H9 (cell line): ENCODE measurements at regions not wholly inside any gene's neighbourhood (a gene's known extent, or its start where the extent isn't known, plus 50 kb on each side); places are given as distances from the start of the nearest gene placed in this dataset.

Source experiments
- DNase-seq: peaks from one replicate; pipeline ENCODE4 v3.0.0-alpha.2; 2017
- H2AFZ ChIP-seq: one replicate; pipeline ENCODE4 v1.6.1; 2013; ENCODE audit warnings: mild to moderate bottlenecking, low read length, control low read depth, moderate library complexity
- H2AK5ac ChIP-seq: 2 replicates; pipeline ENCODE4 v1.6.1; 2013; ENCODE audit warnings: low read length, control low read depth, mixed read lengths; ENCODE audit not compliant: insufficient read length
- H2BK120ac ChIP-seq: one replicate; pipeline ENCODE4 v1.6.1; 2013; ENCODE audit warnings: low read depth, mild to moderate bottlenecking, low read length, control low read depth, inconsistent platforms; ENCODE audit not compliant: poor library complexity, severe bottlenecking
- H2BK12ac ChIP-seq: 2 replicates; pipeline ENCODE4 v1.6.1; 2013; ENCODE audit warnings: low read length, control low read depth, mixed read lengths, low read depth; ENCODE audit not compliant: insufficient read length
- H2BK15ac ChIP-seq: 2 replicates; pipeline ENCODE4 v1.6.1; 2013; ENCODE audit warnings: low read depth, low read length, control low read depth
- H2BK20ac ChIP-seq: one replicate; pipeline ENCODE4 v1.6.1; 2013; ENCODE audit warnings: low read depth, mild to moderate bottlenecking, low read length, control low read depth, inconsistent platforms; ENCODE audit not compliant: poor library complexity, severe bottlenecking
- H2BK5ac ChIP-seq: 2 replicates; pipeline ENCODE4 v1.6.1; 2013; ENCODE audit warnings: low read length, control low read depth, mixed read lengths; ENCODE audit not compliant: insufficient read length
- H3K14ac ChIP-seq: 2 replicates; pipeline ENCODE4 v1.6.1; 2013; ENCODE audit warnings: low read length, control low read depth; ENCODE audit not compliant: insufficient read depth
- H3K18ac ChIP-seq: 2 replicates; pipeline ENCODE4 v1.6.1; 2013; ENCODE audit warnings: low read depth, mild to moderate bottlenecking, mixed read lengths, low read length, control low read depth; ENCODE audit not compliant: insufficient read length
- H3K23ac ChIP-seq: 2 replicates; pipeline ENCODE4 v1.6.1; 2013; ENCODE audit warnings: low read length, control low read depth, mixed read lengths, low read depth; ENCODE audit not compliant: insufficient read length
- H3K23me2 ChIP-seq: 2 replicates; pipeline ENCODE4 v1.6.1; 2013; ENCODE audit warnings: low read depth, mild to moderate bottlenecking, mixed read lengths, low read length, control low read depth; ENCODE audit not compliant: insufficient read length, poor library complexity, severe bottlenecking
- H3K27ac ChIP-seq: 2 replicates; pipeline ENCODE4 v1.5.1; 2013; ENCODE audit warnings: low read length, control low read depth, mixed read lengths, low read depth; ENCODE audit not compliant: insufficient read length
- H3K27me3 ChIP-seq: 2 replicates; pipeline ENCODE4 v1.6.1; 2013; ENCODE audit warnings: low read length, control low read depth, inconsistent platforms; ENCODE audit not compliant: insufficient read depth
- H3K4ac ChIP-seq: 2 replicates; pipeline ENCODE4 v1.6.1; 2013; ENCODE audit warnings: low read depth, mild to moderate bottlenecking, control low read depth, inconsistent platforms, low read length, moderate library complexity
- H3K4me1 ChIP-seq: 2 replicates; pipeline ENCODE4 v1.6.1; 2013; ENCODE audit warnings: low read length, control low read depth, inconsistent platforms; ENCODE audit not compliant: insufficient read depth
- H3K4me2 ChIP-seq: 2 replicates; pipeline ENCODE4 v1.6.1; 2013; ENCODE audit warnings: low read length, control low read depth, mixed read lengths; ENCODE audit not compliant: insufficient read length, insufficient read depth
- H3K56ac ChIP-seq: 2 replicates; pipeline ENCODE4 v1.6.1; 2013; ENCODE audit warnings: low read depth, mild to moderate bottlenecking, mixed read lengths, low read length, control low read depth; ENCODE audit not compliant: insufficient read length
- H3K79me1 ChIP-seq: 2 replicates; pipeline ENCODE4 v1.6.1; 2013; ENCODE audit warnings: low read depth, mild to moderate bottlenecking, moderate library complexity, low read length, control low read depth, inconsistent platforms; ENCODE audit not compliant: insufficient read depth, poor library complexity, severe bottlenecking
- H3K79me2 ChIP-seq: 2 replicates; pipeline ENCODE4 v1.6.1; 2013; ENCODE audit warnings: low read length, control low read depth, inconsistent platforms; ENCODE audit not compliant: insufficient read depth
- H3K9ac ChIP-seq: 2 replicates; pipeline ENCODE4 v1.6.1; 2013; ENCODE audit warnings: low read length, control low read depth, mixed read lengths; ENCODE audit not compliant: insufficient read length; ENCODE audit errors: extremely low read depth
- H3K9me3 ChIP-seq: one replicate; pipeline ENCODE4 v1.6.1; 2013; ENCODE audit warnings: low read depth, low read length, inconsistent platforms; ENCODE audit not compliant: control insufficient read depth
- H3T11ph ChIP-seq: one replicate; pipeline ENCODE4 v1.6.1; 2013; ENCODE audit warnings: mild to moderate bottlenecking, low read length, control low read depth, inconsistent platforms
- H4K20me1 ChIP-seq: one replicate; pipeline ENCODE4 v1.6.1; 2013; ENCODE audit not compliant: control insufficient read depth, insufficient read length, insufficient read depth
- H4K5ac ChIP-seq: 2 replicates; pipeline ENCODE4 v1.6.1; 2013; ENCODE audit warnings: low read depth, mild to moderate bottlenecking, mixed read lengths, low read length, control low read depth; ENCODE audit not compliant: insufficient read length
- H4K8ac ChIP-seq: replicated peaks from 2 replicates; pipeline ENCODE4 v1.6.1; 2013; ENCODE audit warnings: low read length, control low read depth, mixed read lengths, low read depth; ENCODE audit not compliant: insufficient read length
- H4K91ac ChIP-seq: 2 replicates; pipeline ENCODE4 v1.6.1; 2013; ENCODE audit warnings: low read depth, mild to moderate bottlenecking, moderate library complexity, mixed read lengths, low read length, control low read depth; ENCODE audit not compliant: insufficient read length
- H3K27ac Mint-ChIP-seq, 3 experiments: 2 replicates in 2 of 3; 3 replicates in 1 of 3; pipeline ENCODE4 v1.8.0; 2020 to 2021; ENCODE audit warnings: mixed read lengths in 3 of 3, mild to moderate bottlenecking in 1 of 3, moderate library complexity in 1 of 3
- H3K27me3 Mint-ChIP-seq: 2 replicates; pipeline ENCODE4 v1.8.0; 2021; ENCODE audit warnings: low read depth, mild to moderate bottlenecking, moderate library complexity, mixed read lengths
- H3K36me3 Mint-ChIP-seq, 3 experiments: 2 replicates in 2 of 3; 3 replicates in 1 of 3; pipeline ENCODE4 v1.8.0; 2020 to 2021; ENCODE audit warnings: low read depth in 3 of 3, mixed read lengths in 3 of 3; ENCODE audit not compliant: insufficient read depth in 1 of 3
- H3K4me1 Mint-ChIP-seq, 2 experiments: 2 replicates each; pipeline ENCODE4 v1.8.0; 2020; ENCODE audit warnings: mixed read lengths in 2 of 2
- H3K4me3 Mint-ChIP-seq, 2 experiments: 2 replicates in 1 of 2; 3 replicates in 1 of 2; pipeline ENCODE4 v1.8.0; 2020 to 2021; ENCODE audit warnings: mild to moderate bottlenecking in 2 of 2, mixed read lengths in 2 of 2, moderate library complexity in 1 of 2
- H3K9me3 Mint-ChIP-seq, 2 experiments: 2 replicates in 1 of 2; 3 replicates in 1 of 2; pipeline ENCODE4 v1.8.0; 2020; ENCODE audit warnings: mild to moderate bottlenecking in 2 of 2, mixed read lengths in 2 of 2, moderate library complexity in 1 of 2
- CTCF ChIP-seq: fragments of 200-600 bp; sonication (generic); conservative IDR thresholded peaks from 3 replicates; pipeline ENCODE4 v1.8.0; 2021; ENCODE audit warnings: antibody characterized with exemption, mild to moderate bottlenecking
- WGBS: extraction: QIAGEN DNeasy Blood & Tissue Kit; methylation state at CpG from one replicate; pipeline ENCODE4 v1.1.7; 2013; ENCODE audit warnings: missing lambda C conversion rate, low lambda C conversion rate, mixed read lengths; ENCODE audit not compliant: insufficient read length; ENCODE audit errors: extremely low coverage; 5-methylcytosine and 5-hydroxymethylcytosine counted together

- no peak overlapping the region for H3K23ac ChIP-seq
- H3K18ac ChIP-seq: no peak overlapping the region
- no peaks in the 10 kb centered on the region for H4K20me1 ChIP-seq
- H2BK15ac ChIP-seq: no peak overlapping the region
- Mint-ChIP-seq H3K4me3 (no peak overlapping the region), H3K9me3 (no peaks in the 10 kb centered on the region), H3K27me3 (no peaks in the 10 kb centered on the region), H3K27ac (no peak overlapping the region), H3K4me1 (no peaks in the 10 kb centered on the region), H3K36me3 (no peaks in the 10 kb centered on the region)
- H4K91ac ChIP-seq: no peak overlapping the region
- H2BK5ac ChIP-seq: no peak overlapping the region
- 0 out of 2 replicates have a peak, but pooled peaks cover 2% of the 10 kb centered on the region for H3K27me3 ChIP-seq
- no peak overlapping the region for H3K14ac ChIP-seq
- no peak overlapping the region for H3K4ac ChIP-seq
- no peak overlapping the region for H3K9ac ChIP-seq
- no peak overlapping the region for H2AK5ac ChIP-seq
- no peak overlapping the region for H3K27ac ChIP-seq
- no peak for TF ChIP-seq CTCF
- H3K79me2 ChIP-seq: no peaks in the 10 kb centered on the region
- no peaks in the 10 kb centered on the region for H3K9me3 ChIP-seq
- H3K4me1 ChIP-seq: no peaks in the 10 kb centered on the region
- no peak overlapping the region for H4K8ac ChIP-seq
- no peak overlapping the region for H3T11ph ChIP-seq
- H2AFZ ChIP-seq: no peak overlapping the region
- no peaks in the 10 kb centered on the region for H3K23me2 ChIP-seq
- no peak for DNase-seq
- H3K4me2 ChIP-seq: no peak overlapping the region
- H2BK12ac ChIP-seq: no peak overlapping the region
- H3K56ac ChIP-seq: no peak overlapping the region
- no CpG with 5 or more reads among the region's 1 CpG for WGBS
- H3K79me1 ChIP-seq: no peaks in the 10 kb centered on the region
- H2BK120ac ChIP-seq: no peak overlapping the region
- no peak overlapping the region for H4K5ac ChIP-seq
- H2BK20ac ChIP-seq: no peak overlapping the region
These were observed 222.3 kb upstream of the NOVA1 start for GRCh38 chr14:26820138-26820537.
